ENCODE measurements at regions not wholly inside any gene's neighbourhood (a gene's known extent, or its start where the extent isn't known, plus 50 kb on each side); places are given as distances from the start of the nearest gene placed in this dataset.

DNA sequence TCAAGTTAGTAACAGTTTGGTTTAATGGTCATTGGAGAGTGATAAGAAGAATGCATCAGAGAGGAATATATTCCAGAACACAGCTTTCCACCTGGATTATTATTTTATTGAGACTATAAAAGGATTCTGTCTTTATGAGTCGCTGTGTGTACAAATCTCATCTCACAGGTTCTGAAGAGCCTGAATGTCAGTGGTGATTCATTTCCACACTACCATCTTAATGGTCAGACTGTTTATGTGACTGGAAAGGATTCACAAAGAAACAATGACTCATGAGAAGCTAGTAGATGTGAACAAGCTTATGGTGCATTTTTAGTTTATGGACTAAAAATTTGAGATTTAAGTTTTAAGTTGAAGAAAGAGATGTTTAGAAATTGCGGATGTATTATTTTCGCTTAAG is 685.4 kb upstream of the NRXN1 start:
- no peak overlapping the region for H3K27ac ChIP-seq
- H3K4me3 ChIP-seq, result no peak overlapping the region
- DNase-seq (ENCODE audit: low spot score), result no peak
- TF ChIP-seq, protein P1, sequence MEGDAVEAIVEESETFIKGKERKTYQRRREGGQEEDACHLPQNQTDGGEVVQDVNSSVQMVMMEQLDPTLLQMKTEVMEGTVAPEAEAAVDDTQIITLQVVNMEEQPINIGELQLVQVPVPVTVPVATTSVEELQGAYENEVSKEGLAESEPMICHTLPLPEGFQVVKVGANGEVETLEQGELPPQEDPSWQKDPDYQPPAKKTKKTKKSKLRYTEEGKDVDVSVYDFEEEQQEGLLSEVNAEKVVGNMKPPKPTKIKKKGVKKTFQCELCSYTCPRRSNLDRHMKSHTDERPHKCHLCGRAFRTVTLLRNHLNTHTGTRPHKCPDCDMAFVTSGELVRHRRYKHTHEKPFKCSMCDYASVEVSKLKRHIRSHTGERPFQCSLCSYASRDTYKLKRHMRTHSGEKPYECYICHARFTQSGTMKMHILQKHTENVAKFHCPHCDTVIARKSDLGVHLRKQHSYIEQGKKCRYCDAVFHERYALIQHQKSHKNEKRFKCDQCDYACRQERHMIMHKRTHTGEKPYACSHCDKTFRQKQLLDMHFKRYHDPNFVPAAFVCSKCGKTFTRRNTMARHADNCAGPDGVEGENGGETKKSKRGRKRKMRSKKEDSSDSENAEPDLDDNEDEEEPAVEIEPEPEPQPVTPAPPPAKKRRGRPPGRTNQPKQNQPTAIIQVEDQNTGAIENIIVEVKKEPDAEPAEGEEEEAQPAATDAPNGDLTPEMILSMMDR (IDR thresholded peaks at IDR 0.05), result no peak

DNA sequence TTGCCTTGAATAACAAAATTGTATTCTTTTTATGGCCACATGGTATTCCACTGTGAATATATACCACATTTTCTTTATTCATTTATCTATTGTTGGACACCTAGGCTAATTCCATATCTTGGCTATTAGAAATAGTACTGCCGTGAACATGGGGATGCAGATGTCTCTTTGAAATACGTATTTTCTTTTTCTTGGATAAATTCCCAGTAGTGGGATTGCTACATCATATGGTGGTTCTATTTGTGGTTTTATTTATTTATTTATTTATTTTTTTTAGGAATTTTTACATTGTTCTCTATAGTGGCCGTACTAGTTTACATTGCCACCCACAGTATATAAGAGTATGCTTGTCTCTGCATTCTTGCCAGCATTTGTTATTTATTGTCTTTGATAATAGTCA is 679.8 kb upstream of the NRXN1 start:
- no peak for DNase-seq (ENCODE audit: low spot score)
- H3K27ac ChIP-seq, result no peak overlapping the region
- H3K4me3 ChIP-seq, result no peak overlapping the region
- TF ChIP-seq, protein P1 (IDR thresholded peaks at IDR 0.05), result no peak

DNA sequence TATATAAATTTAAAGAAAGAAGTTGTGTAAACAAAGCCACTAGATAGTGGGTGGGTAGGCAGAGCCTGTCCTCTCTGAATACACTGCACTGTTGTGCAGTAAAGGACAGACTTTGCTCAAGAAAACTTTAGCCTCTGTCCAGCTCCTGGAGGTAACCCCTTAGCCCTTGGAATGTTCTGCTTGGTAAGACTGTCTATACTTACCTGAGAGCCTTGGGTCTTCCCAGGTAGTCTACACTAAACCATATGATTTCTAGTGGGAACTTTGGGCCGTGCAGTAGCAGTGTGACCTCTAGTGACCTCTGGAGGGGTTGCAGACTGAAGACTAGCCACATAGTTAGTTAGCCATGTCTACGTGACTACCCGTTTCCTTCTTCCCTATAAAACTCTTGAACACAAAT is 678.3 kb upstream of the NRXN1 start:
- H3K4me3 ChIP-seq, result no peak overlapping the region
- DNase-seq (ENCODE audit: low spot score), result no peak
- no peak overlapping the region for H3K27ac ChIP-seq
- TF ChIP-seq, protein P1 (IDR thresholded peaks at IDR 0.05), result no peak

DNA sequence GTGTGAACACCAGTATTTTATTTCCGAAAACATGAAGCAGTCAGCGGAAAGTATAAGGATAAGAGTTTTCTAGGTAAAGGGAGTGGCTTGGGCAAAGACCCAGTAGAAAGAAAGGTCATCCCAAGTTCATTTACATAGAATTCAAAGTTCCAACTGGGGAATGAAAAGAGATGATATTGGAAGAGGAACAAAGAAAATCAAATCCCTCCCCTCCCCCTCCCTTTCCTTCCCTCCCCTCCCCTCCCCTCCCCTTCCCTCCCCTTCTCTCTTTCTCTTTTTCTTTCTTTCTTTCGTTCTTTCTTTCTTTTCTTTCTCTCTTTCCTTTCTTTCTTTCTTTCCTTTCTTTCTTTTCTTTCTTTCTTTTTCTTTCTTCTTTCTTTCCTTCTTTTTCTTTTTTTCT is 675.7 kb upstream of the NRXN1 start:
- Histone ChIP-seq H3K27ac (no peak overlapping the region), H3K4me3 (no peak overlapping the region)
- TF ChIP-seq, protein P1 (IDR thresholded peaks at IDR 0.05), result no peak
- no peak for DNase-seq (ENCODE audit: low spot score)

DNA sequence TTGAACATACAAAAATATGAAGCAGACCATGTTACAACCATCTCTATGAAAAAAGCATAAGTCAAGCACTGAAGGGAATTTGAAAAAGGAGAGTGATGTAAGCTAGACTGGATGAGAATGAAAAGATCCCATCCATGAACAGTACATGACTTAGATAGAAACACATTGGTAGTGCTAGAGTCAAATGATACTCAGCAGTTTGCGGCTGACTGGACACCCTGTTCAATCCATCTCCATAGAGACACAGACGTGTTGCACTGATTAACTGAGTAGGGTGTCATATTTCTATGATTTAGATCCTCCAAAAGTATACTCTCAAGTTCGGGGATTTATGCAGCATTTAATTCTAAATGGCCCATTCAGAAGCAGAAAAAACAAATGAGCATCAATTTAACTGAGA is 674.3 kb upstream of the NRXN1 start:
- TF ChIP-seq, protein P1 (IDR thresholded peaks at IDR 0.05), result no peak
- DNase-seq (ENCODE audit: low spot score), result no peak
- no peak overlapping the region for H3K4me3 ChIP-seq

DNA sequence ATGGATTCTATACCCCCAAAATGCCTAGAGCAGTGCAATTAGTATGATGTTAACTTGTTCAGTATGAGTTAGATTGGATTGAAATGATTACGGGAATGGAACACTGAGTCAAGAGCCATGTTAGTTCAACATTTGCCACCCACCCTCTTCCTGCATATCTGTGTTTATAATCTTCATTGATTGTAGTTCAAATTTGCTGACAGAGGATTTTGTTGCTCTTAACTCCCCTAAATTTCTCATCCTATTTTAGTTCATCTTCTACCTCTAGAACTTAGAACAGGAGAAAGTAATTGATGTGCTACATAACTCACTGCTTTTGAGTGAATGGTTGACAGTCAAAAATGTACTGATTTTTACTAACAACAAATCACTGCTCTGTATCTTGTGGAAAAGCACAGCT is 673.5 kb upstream of the NRXN1 start:
- TF ChIP-seq, protein P1 (IDR thresholded peaks at IDR 0.05), result no peak
- no peak for DNase-seq (ENCODE audit: low spot score)
- H3K4me3 ChIP-seq, result no peak overlapping the region
- H3K27ac ChIP-seq, result no peak overlapping the region

More for the DNA sequence above, 674.3 kb upstream of the NRXN1 start:
- H3K27ac ChIP-seq, result no peak overlapping the region

DNA sequence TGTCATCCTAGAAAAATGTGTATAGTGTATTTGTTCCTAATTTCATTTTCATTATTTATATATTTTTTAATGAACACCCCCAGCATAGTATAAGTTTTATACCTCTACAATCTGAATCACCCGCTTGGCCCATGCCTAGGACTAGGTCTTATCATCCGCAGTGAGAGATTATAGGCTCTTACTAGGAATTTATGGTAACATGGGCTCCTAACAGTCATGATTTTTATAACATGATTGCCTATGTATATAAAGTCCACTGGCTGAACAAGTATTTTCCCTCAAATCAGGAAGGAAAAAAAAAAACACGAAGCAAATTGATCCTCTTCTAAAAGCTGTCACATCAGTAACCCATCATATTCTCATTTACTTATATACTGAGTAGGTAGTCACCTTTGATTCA is 666.1 kb upstream of the NRXN1 start:
- H3K4me3 ChIP-seq, result no peak overlapping the region
- TF ChIP-seq, protein P1 (IDR thresholded peaks at IDR 0.05), result no peak
- no peak overlapping the region for H3K27ac ChIP-seq
- no peak for DNase-seq (ENCODE audit: low spot score)
